ENCODE measurements at regions not wholly inside any gene's neighbourhood (a gene's known extent, or its start where the extent isn't known, plus 50 kb on each side); places are given as distances from the start of the nearest gene placed in this dataset.

DNA sequence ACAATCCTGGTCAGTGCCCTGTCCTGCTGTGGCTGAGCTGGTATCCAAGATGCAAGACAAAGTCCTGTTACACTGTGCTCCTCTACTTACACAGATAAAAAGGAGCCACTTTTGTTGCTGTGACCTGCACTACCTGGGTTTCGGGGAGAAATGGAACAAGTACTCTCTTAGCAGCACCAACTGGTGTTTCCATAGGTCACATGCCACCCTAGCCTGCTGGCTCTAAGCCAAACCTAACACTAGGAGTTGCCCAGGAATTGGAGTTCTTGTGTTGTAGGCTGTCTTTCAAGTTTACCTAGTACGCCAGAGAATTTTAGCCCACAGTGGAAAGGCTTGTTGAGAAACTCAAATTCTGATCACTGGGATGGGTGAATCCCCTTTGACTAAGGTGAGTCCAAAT lies 727.4 kb downstream of the FAM133A start:
- TF ChIP-seq POLR2A (IDR thresholded peaks at IDR 0.05) (no peak), POLR2AphosphoS5 (IDR thresholded peaks at IDR 0.05) (no peak)
- TF ChIP-seq, protein P1, sequence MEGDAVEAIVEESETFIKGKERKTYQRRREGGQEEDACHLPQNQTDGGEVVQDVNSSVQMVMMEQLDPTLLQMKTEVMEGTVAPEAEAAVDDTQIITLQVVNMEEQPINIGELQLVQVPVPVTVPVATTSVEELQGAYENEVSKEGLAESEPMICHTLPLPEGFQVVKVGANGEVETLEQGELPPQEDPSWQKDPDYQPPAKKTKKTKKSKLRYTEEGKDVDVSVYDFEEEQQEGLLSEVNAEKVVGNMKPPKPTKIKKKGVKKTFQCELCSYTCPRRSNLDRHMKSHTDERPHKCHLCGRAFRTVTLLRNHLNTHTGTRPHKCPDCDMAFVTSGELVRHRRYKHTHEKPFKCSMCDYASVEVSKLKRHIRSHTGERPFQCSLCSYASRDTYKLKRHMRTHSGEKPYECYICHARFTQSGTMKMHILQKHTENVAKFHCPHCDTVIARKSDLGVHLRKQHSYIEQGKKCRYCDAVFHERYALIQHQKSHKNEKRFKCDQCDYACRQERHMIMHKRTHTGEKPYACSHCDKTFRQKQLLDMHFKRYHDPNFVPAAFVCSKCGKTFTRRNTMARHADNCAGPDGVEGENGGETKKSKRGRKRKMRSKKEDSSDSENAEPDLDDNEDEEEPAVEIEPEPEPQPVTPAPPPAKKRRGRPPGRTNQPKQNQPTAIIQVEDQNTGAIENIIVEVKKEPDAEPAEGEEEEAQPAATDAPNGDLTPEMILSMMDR (IDR thresholded peaks at IDR 0.05 in 8 of 11, conservative IDR thresholded peaks at IDR 0.05 in 3 of 11): no peak
- 81 to 93% (median 87%) methylated on average over 1 to 2 of the region's 2 CpGs for WGBS, 5 donors
- H3K36me3 ChIP-seq: no peaks in the 10 kb centered on the region

DNA sequence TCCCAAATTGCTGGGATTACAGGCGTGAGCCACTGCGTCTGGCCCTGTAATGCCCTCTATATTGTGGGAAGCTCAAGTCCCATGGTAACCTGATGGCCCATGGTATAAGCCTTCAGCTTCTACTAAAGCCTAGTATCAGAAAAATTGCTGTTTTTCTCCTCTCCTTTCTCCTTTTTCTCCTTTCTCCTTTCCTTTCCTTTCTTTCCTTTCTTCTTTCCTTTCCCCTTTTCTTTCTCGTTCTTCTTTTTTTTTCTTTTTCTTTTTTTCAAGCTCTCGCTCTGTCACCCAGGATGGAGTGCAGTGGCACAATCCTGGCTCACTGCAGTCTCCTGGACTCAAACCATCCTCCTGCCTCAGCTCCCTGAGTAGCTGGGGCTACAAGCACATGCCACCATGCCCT lies 740.7 kb downstream of the FAM133A start:
- Histone ChIP-seq H3K4me3 (no peak overlapping the region), H3K4me1 (no peaks in the 10 kb centered on the region), H3K27me3 (replicated peaks in 1 of 7) (no peaks in the 10 kb centered on the region), H3K36me3 (no peaks in the 10 kb centered on the region), H3K27ac (no peak overlapping the region), H3K9me3 (peaks cover 0 to 3% (median 0%) of the 10 kb centered on the region in 8 donors)
- TF ChIP-seq, protein P1 (IDR thresholded peaks at IDR 0.05 in 8 of 11, conservative IDR thresholded peaks at IDR 0.05 in 3 of 11): no peak
- TF ChIP-seq POLR2A (IDR thresholded peaks at IDR 0.05) (no peak), POLR2AphosphoS5 (IDR thresholded peaks at IDR 0.05) (no peak)
- 76 to 90% (median 80%) methylated on average over 3 to 4 of the region's 4 CpGs for WGBS, 5 donors
- DNase-seq: no peak
- intact Hi-C loops (cut with DNase I; ENCODE audit: low total_unique reads): no loop called here

More for the DNA sequence above, 727.4 kb downstream of the FAM133A start:
- no peaks in the 10 kb centered on the region for H3K4me1 ChIP-seq
- H3K27ac ChIP-seq: no peak overlapping the region
- H3K4me3 ChIP-seq: no peak overlapping the region
- H3K27me3 ChIP-seq (replicated peaks in 1 of 7): no peaks in the 10 kb centered on the region
- peaks cover 0 to 4% (median 0%) of the 10 kb centered on the region in 8 donors for H3K9me3 ChIP-seq
- no peak for DNase-seq
- intact Hi-C loops (cut with DNase I; ENCODE audit: low total_unique reads): no loop called here

DNA sequence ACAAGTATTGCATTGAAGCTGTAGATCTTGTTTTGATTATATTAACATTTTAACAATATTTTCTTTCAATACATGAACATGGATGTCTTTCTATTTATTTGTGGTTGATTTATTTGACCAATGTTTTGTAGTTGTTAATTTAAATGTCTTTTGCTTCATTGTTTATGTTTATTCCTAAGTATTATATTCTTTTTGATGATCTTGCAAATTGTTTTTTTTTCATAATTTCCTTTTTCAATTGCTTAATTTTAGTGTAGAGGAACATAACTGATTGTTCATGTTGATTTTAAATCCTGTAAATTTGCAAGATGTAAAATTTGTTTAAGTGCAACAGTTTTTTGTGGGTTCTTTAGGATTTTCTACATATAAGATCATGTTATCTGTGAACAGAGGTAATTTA lies 744.1 kb downstream of the FAM133A start:
- intact Hi-C loops (cut with DNase I; ENCODE audit: low total_unique reads): no loop called here
- Histone ChIP-seq H3K27me3 (replicated peaks in 1 of 7) (no peaks in the 10 kb centered on the region), H3K4me1 (no peaks in the 10 kb centered on the region), H3K36me3 (no peaks in the 10 kb centered on the region), H3K4me3 (no peak overlapping the region), H3K9me3 (peaks cover 0 to 3% (median 0%) of the 10 kb centered on the region in 8 donors), H3K27ac (no peak overlapping the region)
- no peak for DNase-seq
- TF ChIP-seq, protein P1 (IDR thresholded peaks at IDR 0.05 in 8 of 11, conservative IDR thresholded peaks at IDR 0.05 in 3 of 11): no peak
- no peak for TF ChIP-seq POLR2AphosphoS5 (IDR thresholded peaks at IDR 0.05)
- TF ChIP-seq POLR2A (IDR thresholded peaks at IDR 0.05): no peak

DNA sequence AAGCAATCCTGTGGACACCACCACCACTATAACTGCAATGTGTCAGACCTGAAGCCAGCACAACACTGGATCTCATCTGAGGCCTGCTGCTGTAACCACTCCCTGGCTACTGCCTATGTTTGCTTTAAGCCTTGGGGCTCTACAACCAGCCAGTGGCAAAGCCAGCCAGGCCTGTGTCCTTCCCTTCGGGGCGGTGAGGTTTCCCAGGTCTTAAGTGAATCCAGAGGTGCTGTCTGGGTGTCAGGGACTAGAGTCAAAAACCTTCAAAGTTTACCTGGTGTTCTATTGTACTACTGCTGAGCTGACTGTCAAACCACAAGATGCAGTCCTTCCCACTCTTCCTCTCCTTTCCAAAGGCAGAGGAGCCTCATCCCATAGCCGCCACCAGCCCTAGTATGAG lies 750.5 kb downstream of the FAM133A start:
- no peak for TF ChIP-seq POLR2A (IDR thresholded peaks at IDR 0.05)
- TF ChIP-seq, protein P1 (IDR thresholded peaks at IDR 0.05 in 8 of 11, conservative IDR thresholded peaks at IDR 0.05 in 3 of 11): no peak
- TF ChIP-seq POLR2AphosphoS5 (IDR thresholded peaks at IDR 0.05): no peak
- no peaks in the 10 kb centered on the region for H3K36me3 ChIP-seq
- no peak overlapping the region for H3K4me3 ChIP-seq
- intact Hi-C loops (cut with DNase I; ENCODE audit: low total_unique reads): no loop called here
- WGBS, 5 donors: 79 to 100% (median 88%) methylated on average over 1 to 3 of the region's 3 CpGs
- no peaks in the 10 kb centered on the region for H3K27me3 ChIP-seq (replicated peaks in 1 of 7)
- DNase-seq: no peak
- H3K9me3 ChIP-seq: no peaks in the 10 kb centered on the region
- H3K27ac ChIP-seq: no peak overlapping the region
- no peaks in the 10 kb centered on the region for H3K4me1 ChIP-seq

Measured in spleen (tissue), 11 donors.